ENCODE measurements at regions not wholly inside any gene's neighbourhood (a gene's known extent, or its start where the extent isn't known, plus 50 kb on each side); places are given as distances from the start of the nearest gene placed in this dataset.

DNA sequence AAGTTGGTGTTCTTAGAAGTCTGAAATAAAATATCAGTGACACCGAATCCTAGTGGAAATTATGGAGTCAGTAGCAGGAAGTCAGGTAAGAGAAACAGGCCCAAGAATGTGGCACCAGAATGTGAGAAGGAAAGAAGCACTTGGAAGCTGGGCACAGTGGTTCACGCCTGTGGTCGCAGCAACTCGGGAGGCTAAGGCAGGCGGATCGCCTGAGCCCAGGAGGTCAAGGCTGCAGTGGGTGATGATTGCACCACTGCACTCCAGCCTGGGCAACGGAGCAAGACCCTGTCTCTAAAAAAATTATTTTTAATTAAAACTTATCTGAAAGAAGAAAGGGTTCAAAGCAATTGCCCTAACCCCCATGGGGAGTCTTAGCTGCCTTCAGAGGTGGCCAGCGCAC is 268.3 kb upstream of the SALL3 start:
- no peaks in the 10 kb centered on the region for H3K27me3 ChIP-seq (replicated peaks; ENCODE audit: insufficient read depth, low read depth, low read length, poor library complexity)
- H3K4me1 ChIP-seq (ENCODE audit: insufficient read depth, low read length, poor library complexity, severe bottlenecking) = no peaks in the 10 kb centered on the region
- POLR2A ChIA-PET (ENCODE audit: low non-redundant PET) = no interaction called here

DNA sequence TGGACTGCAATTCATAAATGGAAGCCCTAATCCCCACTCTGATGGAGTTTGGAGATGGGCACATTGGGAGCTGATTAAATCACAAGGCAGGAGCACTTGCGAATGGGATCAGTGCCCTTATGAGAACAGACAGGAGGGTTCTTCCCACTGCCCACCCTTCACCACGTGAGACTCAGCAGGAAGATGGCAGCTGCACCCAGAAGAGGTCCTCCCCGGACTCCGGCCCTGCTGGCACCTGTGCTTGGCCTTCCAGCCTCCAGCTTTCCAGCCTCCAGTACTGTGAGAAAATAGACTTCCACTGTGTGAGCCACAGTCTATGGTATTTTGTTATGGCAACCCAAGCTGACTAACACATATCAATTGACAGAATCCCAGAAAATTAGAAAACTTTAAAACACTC is 267.6 kb upstream of the SALL3 start:
- DNase-seq (ENCODE audit: low spot score) = no peak
- Histone ChIP-seq H3K27me3 (replicated peaks; ENCODE audit: insufficient read depth, low read depth, low read length, poor library complexity) (no peaks in the 10 kb centered on the region), H3K4me1 (ENCODE audit: insufficient read depth, low read length, poor library complexity, severe bottlenecking) (no peaks in the 10 kb centered on the region), H3K36me3 (ENCODE audit: insufficient read depth, low read length, poor library complexity, severe bottlenecking) (no peaks in the 10 kb centered on the region), H3K9me3 (ENCODE audit: low read depth, low read length, poor library complexity, severe bottlenecking) (peaks cover 7% of the 10 kb centered on the region), H3K4me3 (ENCODE audit: low read depth, low read length, poor library complexity, severe bottlenecking) (no peak overlapping the region), H3K27ac (ENCODE audit: low read depth, low read length, poor library complexity, severe bottlenecking) (no peak overlapping the region)
- ChIA-PET CTCF (no interaction called here), POLR2A (ENCODE audit: low non-redundant PET) (no interaction called here)
- BruUV-seq (replicated peaks) = no TSS peak
- intact Hi-C loops (cut with micrococcal nuclease; ENCODE audit: unreplicated experiment) = no loop called here
- no peak for TF ChIP-seq EZH2 (IDR thresholded peaks at IDR 0.05; ENCODE audit: borderline replicate concordance, low read depth, low read length, poor library complexity, severe bottlenecking)
- TF ChIP-seq, protein P1, sequence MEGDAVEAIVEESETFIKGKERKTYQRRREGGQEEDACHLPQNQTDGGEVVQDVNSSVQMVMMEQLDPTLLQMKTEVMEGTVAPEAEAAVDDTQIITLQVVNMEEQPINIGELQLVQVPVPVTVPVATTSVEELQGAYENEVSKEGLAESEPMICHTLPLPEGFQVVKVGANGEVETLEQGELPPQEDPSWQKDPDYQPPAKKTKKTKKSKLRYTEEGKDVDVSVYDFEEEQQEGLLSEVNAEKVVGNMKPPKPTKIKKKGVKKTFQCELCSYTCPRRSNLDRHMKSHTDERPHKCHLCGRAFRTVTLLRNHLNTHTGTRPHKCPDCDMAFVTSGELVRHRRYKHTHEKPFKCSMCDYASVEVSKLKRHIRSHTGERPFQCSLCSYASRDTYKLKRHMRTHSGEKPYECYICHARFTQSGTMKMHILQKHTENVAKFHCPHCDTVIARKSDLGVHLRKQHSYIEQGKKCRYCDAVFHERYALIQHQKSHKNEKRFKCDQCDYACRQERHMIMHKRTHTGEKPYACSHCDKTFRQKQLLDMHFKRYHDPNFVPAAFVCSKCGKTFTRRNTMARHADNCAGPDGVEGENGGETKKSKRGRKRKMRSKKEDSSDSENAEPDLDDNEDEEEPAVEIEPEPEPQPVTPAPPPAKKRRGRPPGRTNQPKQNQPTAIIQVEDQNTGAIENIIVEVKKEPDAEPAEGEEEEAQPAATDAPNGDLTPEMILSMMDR (conservative IDR thresholded peaks at IDR 0.05; ENCODE audit: low read depth, low read length) = no peak

More for the DNA sequence above, 268.3 kb upstream of the SALL3 start:
- TF ChIP-seq, protein P1 (conservative IDR thresholded peaks at IDR 0.05; ENCODE audit: low read depth, low read length) = no peak
- no peak for TF ChIP-seq EZH2 (IDR thresholded peaks at IDR 0.05; ENCODE audit: borderline replicate concordance, low read depth, low read length, poor library complexity, severe bottlenecking)
- no peaks in the 10 kb centered on the region for H3K36me3 ChIP-seq (ENCODE audit: insufficient read depth, low read length, poor library complexity, severe bottlenecking)
- intact Hi-C loops (cut with micrococcal nuclease; ENCODE audit: unreplicated experiment) = no loop called here
- CTCF ChIA-PET = no interaction called here
- no TSS peak for BruUV-seq (replicated peaks)
- H3K27ac ChIP-seq (ENCODE audit: low read depth, low read length, poor library complexity, severe bottlenecking) = no peak overlapping the region
- no peak for DNase-seq (ENCODE audit: low spot score)
- H3K4me3 ChIP-seq (ENCODE audit: low read depth, low read length, poor library complexity, severe bottlenecking) = no peak overlapping the region
- peaks cover 7% of the 10 kb centered on the region for H3K9me3 ChIP-seq (ENCODE audit: low read depth, low read length, poor library complexity, severe bottlenecking)

DNA sequence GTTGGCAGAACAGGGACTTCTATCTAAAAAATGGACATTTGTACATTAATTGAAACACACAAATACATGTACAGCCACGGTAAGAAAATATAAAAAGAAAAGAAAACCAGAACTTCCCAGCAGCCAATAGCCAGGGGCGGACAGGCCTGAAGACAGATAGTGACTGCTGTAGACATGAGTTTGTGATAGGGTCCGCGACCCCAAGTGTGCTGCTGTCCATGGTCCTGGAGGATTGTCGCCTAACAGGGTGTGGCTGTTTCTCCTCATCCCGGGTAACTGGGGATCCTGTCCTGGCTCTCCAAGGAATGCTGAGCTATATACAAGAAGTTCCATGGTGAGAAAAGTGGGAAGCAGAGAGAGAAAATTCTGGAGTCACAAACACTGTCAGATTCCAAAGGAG is 266.5 kb upstream of the SALL3 start:
- no TSS peak for BruUV-seq (replicated peaks)
- no peak for TF ChIP-seq EZH2 (IDR thresholded peaks at IDR 0.05; ENCODE audit: borderline replicate concordance, low read depth, low read length, poor library complexity, severe bottlenecking)
- TF ChIP-seq, protein P1 (conservative IDR thresholded peaks at IDR 0.05; ENCODE audit: low read depth, low read length) = no peak
- H3K36me3 ChIP-seq (ENCODE audit: insufficient read depth, low read length, poor library complexity, severe bottlenecking) = no peaks in the 10 kb centered on the region
- H3K4me1 ChIP-seq (ENCODE audit: insufficient read depth, low read length, poor library complexity, severe bottlenecking) = no peaks in the 10 kb centered on the region
- ChIA-PET CTCF (no interaction called here), POLR2A (ENCODE audit: low non-redundant PET) (no interaction called here)
- DNase-seq (ENCODE audit: low spot score) = peak; percentile 8
- no peak overlapping the region for H3K4me3 ChIP-seq (ENCODE audit: low read depth, low read length, poor library complexity, severe bottlenecking)
- intact Hi-C loops (cut with micrococcal nuclease; ENCODE audit: unreplicated experiment) = no loop called here
- no peaks in the 10 kb centered on the region for H3K27me3 ChIP-seq (replicated peaks; ENCODE audit: insufficient read depth, low read depth, low read length, poor library complexity)
- peaks cover 7% of the 10 kb centered on the region for H3K9me3 ChIP-seq (ENCODE audit: low read depth, low read length, poor library complexity, severe bottlenecking)
- no peak overlapping the region for H3K27ac ChIP-seq (ENCODE audit: low read depth, low read length, poor library complexity, severe bottlenecking)
